BE2C (cell line): ENCODE measurements at regions not wholly inside any gene's neighbourhood (a gene's known extent, or its start where the extent isn't known, plus 50 kb on each side); places are given as distances from the start of the nearest gene placed in this dataset.

Experiments
- DNase-seq: peaks from one replicate; pipeline ENCODE4 v3.0.0-alpha.2; 2020
- H3K27me3 ChIP-seq: fragments of 250-450 bp; sonication (Bioruptor Pico); 2 replicates; pipeline ENCODE4 v1.5.1; 2020; ENCODE audit warnings: mild to moderate bottlenecking
- H3K36me3 ChIP-seq: fragments of 250-450 bp; sonication (Bioruptor Pico); 2 replicates; pipeline ENCODE4 v1.5.1; 2020; ENCODE audit warnings: mild to moderate bottlenecking
- H3K4me1 ChIP-seq: fragments of 250-450 bp; sonication (Bioruptor Pico); 2 replicates; pipeline ENCODE4 v1.5.1; 2020
- H3K4me3 ChIP-seq: 2 replicates; pipeline ENCODE4 v1.5.1; 2011; ENCODE audit warnings: low read depth, low read length
- H3K9me3 ChIP-seq: fragments of 250-450 bp; sonication (Bioruptor Pico); 2 replicates; pipeline ENCODE4 v1.5.1; 2020
- CTCF ChIP-seq: IDR thresholded peaks from 2 replicates; pipeline ENCODE4 v1.5.1; 2012; ENCODE audit warnings: mild to moderate bottlenecking, low read depth, low read length

GRCh38 chr3:159734681-159735080, 254.0 kb upstream of the IL12A start:
- no peaks in the 10 kb centered on the region for H3K9me3 ChIP-seq
- H3K4me1 ChIP-seq, result no peaks in the 10 kb centered on the region
- H3K4me3 ChIP-seq, result no peak overlapping the region
- no peaks in the 10 kb centered on the region; the same call in 1 of the 2 replicates for H3K27me3 ChIP-seq
- TF ChIP-seq CTCF, result no peak
- DNase-seq, result no peak
- no peaks in the 10 kb centered on the region for H3K36me3 ChIP-seq

DNA sequence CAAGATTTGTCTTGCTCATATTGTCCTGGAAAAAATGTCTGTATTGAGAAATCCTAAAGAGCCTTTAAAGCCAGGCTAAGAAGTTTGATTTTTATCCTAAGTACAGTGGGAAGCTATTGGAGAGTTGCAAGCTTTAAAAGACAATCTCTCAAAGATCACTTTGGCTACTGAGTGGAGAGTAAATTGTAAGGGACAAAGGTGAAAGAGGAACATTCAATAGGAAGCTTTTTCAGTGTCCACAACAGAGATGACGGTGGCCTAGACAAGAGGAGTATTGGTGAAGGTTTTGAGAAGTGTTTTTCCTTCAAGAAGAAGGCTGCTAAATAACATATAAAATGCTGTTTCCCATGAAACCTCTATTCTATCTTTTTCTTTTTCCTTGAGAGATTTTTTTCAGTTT, 249.5 kb upstream of the IL12A start:
- H3K4me3 ChIP-seq, result no peak overlapping the region
- DNase-seq, result no peak
- no peak for TF ChIP-seq CTCF
- H3K36me3 ChIP-seq, result no peaks in the 10 kb centered on the region
- H3K4me1 ChIP-seq, result no peaks in the 10 kb centered on the region
- H3K9me3 ChIP-seq, result no peaks in the 10 kb centered on the region
- no peaks in the 10 kb centered on the region for H3K27me3 ChIP-seq

DNA sequence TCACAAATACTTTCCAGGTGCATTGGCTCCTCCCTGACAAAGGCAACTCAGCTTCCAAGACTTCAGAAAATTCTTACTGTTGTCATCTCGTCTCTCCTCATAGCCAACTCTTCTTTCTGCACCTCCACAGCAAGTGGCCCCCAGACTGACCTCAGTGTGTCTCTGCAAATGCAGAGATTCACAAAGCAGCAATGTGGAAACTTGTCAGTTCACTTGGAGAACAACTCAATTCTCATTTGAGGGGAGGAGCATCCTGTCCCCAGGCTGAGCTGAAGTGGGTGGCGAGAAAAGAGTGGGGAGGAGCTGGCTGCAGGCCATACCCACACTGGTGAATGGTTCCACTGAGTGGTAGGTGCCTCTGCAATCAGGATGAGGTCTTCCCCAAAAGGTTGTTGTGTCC, 248.7 kb upstream of the IL12A start:
- no peak for TF ChIP-seq CTCF
- no peak overlapping the region for H3K4me3 ChIP-seq
- no peaks in the 10 kb centered on the region for H3K27me3 ChIP-seq
- no peaks in the 10 kb centered on the region for H3K9me3 ChIP-seq
- H3K4me1 ChIP-seq, result no peaks in the 10 kb centered on the region
- no peak for DNase-seq
- H3K36me3 ChIP-seq, result no peaks in the 10 kb centered on the region

DNA sequence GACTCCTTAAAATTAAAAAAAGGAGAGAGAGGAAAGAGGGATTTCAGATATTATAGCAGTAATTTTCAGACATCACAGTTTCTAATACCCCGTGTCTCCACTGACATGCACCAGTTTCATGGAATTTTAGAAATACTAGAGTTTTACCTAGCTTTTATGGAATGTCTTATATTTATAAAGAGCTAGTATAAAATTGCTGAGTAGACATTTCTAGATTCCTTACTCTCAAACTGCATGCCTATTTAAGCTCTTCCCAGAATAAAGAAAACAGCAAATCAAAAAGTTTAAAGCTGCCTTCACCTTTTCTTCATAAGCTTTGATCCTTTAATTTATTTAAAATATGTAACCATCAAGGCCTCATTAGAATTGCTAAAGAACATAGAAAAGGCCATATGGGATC, 247.4 kb upstream of the IL12A start:
- no peak for TF ChIP-seq CTCF
- DNase-seq, result no peak
- no peaks in the 10 kb centered on the region for H3K9me3 ChIP-seq
- no peaks in the 10 kb centered on the region for H3K4me1 ChIP-seq
- no peaks in the 10 kb centered on the region for H3K36me3 ChIP-seq
- H3K27me3 ChIP-seq, result no peaks in the 10 kb centered on the region
- no peak overlapping the region for H3K4me3 ChIP-seq

DNA sequence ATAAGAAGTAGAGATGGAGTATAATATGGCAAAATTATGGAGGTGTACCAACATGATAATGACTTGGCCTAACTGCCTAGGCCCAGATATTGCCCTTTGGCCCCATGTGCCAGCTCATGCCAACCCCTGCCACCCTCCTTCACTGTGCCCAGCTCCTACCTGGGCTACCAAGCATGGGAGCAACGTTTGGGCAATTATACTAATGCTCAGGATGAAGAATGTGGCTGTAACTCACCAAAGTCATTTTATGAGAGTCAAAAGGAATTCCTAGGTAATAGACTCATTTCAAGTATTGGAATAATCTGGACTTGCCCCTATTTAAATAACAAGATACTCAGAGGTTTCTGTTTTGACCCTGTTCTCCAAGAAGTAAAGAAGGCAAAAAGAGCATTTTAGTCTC, 240.2 kb upstream of the IL12A start:
- TF ChIP-seq CTCF, result no peak
- Histone ChIP-seq H3K36me3 (no peaks in the 10 kb centered on the region), H3K4me3 (no peak overlapping the region), H3K27me3 (no peaks in the 10 kb centered on the region; the same call in 1 of the 2 replicates), H3K4me1 (no peaks in the 10 kb centered on the region), H3K9me3 (no peaks in the 10 kb centered on the region)
- DNase-seq, result no peak

- no peaks in the 10 kb centered on the region; the same call in 1 of the 2 replicates for H3K27me3 ChIP-seq
- H3K4me1 ChIP-seq, result no peaks in the 10 kb centered on the region
- no peaks in the 10 kb centered on the region for H3K36me3 ChIP-seq
- TF ChIP-seq CTCF, result no peak
- DNase-seq, result no peak
- no peaks in the 10 kb centered on the region for H3K9me3 ChIP-seq
- H3K4me3 ChIP-seq, result no peak overlapping the region
Observed at GRCh38 chr3:159749406-159749805, 239.2 kb upstream of the IL12A start.
